H9 (cell line): ENCODE measurements at regions not wholly inside any gene's neighbourhood (a gene's known extent, or its start where the extent isn't known, plus 50 kb on each side); places are given as distances from the start of the nearest gene placed in this dataset.

Experiments used
- DNase-seq: peaks from one replicate; pipeline ENCODE4 v3.0.0-alpha.2; 2017
- H2AFZ ChIP-seq: one replicate; pipeline ENCODE4 v1.6.1; 2013; ENCODE audit warnings: mild to moderate bottlenecking, low read length, control low read depth, moderate library complexity
- H2AK5ac ChIP-seq: 2 replicates; pipeline ENCODE4 v1.6.1; 2013; ENCODE audit warnings: low read length, control low read depth, mixed read lengths; ENCODE audit not compliant: insufficient read length
- H2BK120ac ChIP-seq: one replicate; pipeline ENCODE4 v1.6.1; 2013; ENCODE audit warnings: low read depth, mild to moderate bottlenecking, low read length, control low read depth, inconsistent platforms; ENCODE audit not compliant: poor library complexity, severe bottlenecking
- H2BK12ac ChIP-seq: 2 replicates; pipeline ENCODE4 v1.6.1; 2013; ENCODE audit warnings: low read length, control low read depth, mixed read lengths, low read depth; ENCODE audit not compliant: insufficient read length
- H2BK15ac ChIP-seq: 2 replicates; pipeline ENCODE4 v1.6.1; 2013; ENCODE audit warnings: low read depth, low read length, control low read depth
- H2BK20ac ChIP-seq: one replicate; pipeline ENCODE4 v1.6.1; 2013; ENCODE audit warnings: low read depth, mild to moderate bottlenecking, low read length, control low read depth, inconsistent platforms; ENCODE audit not compliant: poor library complexity, severe bottlenecking
- H2BK5ac ChIP-seq: 2 replicates; pipeline ENCODE4 v1.6.1; 2013; ENCODE audit warnings: low read length, control low read depth, mixed read lengths; ENCODE audit not compliant: insufficient read length
- H3K14ac ChIP-seq: 2 replicates; pipeline ENCODE4 v1.6.1; 2013; ENCODE audit warnings: low read length, control low read depth; ENCODE audit not compliant: insufficient read depth
- H3K18ac ChIP-seq: 2 replicates; pipeline ENCODE4 v1.6.1; 2013; ENCODE audit warnings: low read depth, mild to moderate bottlenecking, mixed read lengths, low read length, control low read depth; ENCODE audit not compliant: insufficient read length
- H3K23ac ChIP-seq: 2 replicates; pipeline ENCODE4 v1.6.1; 2013; ENCODE audit warnings: low read length, control low read depth, mixed read lengths, low read depth; ENCODE audit not compliant: insufficient read length
- H3K23me2 ChIP-seq: 2 replicates; pipeline ENCODE4 v1.6.1; 2013; ENCODE audit warnings: low read depth, mild to moderate bottlenecking, mixed read lengths, low read length, control low read depth; ENCODE audit not compliant: insufficient read length, poor library complexity, severe bottlenecking
- H3K27ac ChIP-seq: 2 replicates; pipeline ENCODE4 v1.5.1; 2013; ENCODE audit warnings: low read length, control low read depth, mixed read lengths, low read depth; ENCODE audit not compliant: insufficient read length
- H3K27me3 ChIP-seq: 2 replicates; pipeline ENCODE4 v1.6.1; 2013; ENCODE audit warnings: low read length, control low read depth, inconsistent platforms; ENCODE audit not compliant: insufficient read depth
- H3K4ac ChIP-seq: 2 replicates; pipeline ENCODE4 v1.6.1; 2013; ENCODE audit warnings: low read depth, mild to moderate bottlenecking, control low read depth, inconsistent platforms, low read length, moderate library complexity
- H3K4me1 ChIP-seq: 2 replicates; pipeline ENCODE4 v1.6.1; 2013; ENCODE audit warnings: low read length, control low read depth, inconsistent platforms; ENCODE audit not compliant: insufficient read depth
- H3K4me2 ChIP-seq: 2 replicates; pipeline ENCODE4 v1.6.1; 2013; ENCODE audit warnings: low read length, control low read depth, mixed read lengths; ENCODE audit not compliant: insufficient read length, insufficient read depth
- H3K56ac ChIP-seq: 2 replicates; pipeline ENCODE4 v1.6.1; 2013; ENCODE audit warnings: low read depth, mild to moderate bottlenecking, mixed read lengths, low read length, control low read depth; ENCODE audit not compliant: insufficient read length
- H3K79me1 ChIP-seq: 2 replicates; pipeline ENCODE4 v1.6.1; 2013; ENCODE audit warnings: low read depth, mild to moderate bottlenecking, moderate library complexity, low read length, control low read depth, inconsistent platforms; ENCODE audit not compliant: insufficient read depth, poor library complexity, severe bottlenecking
- H3K79me2 ChIP-seq: 2 replicates; pipeline ENCODE4 v1.6.1; 2013; ENCODE audit warnings: low read length, control low read depth, inconsistent platforms; ENCODE audit not compliant: insufficient read depth
- H3K9ac ChIP-seq: 2 replicates; pipeline ENCODE4 v1.6.1; 2013; ENCODE audit warnings: low read length, control low read depth, mixed read lengths; ENCODE audit not compliant: insufficient read length; ENCODE audit errors: extremely low read depth
- H3K9me3 ChIP-seq: one replicate; pipeline ENCODE4 v1.6.1; 2013; ENCODE audit warnings: low read depth, low read length, inconsistent platforms; ENCODE audit not compliant: control insufficient read depth
- H3T11ph ChIP-seq: one replicate; pipeline ENCODE4 v1.6.1; 2013; ENCODE audit warnings: mild to moderate bottlenecking, low read length, control low read depth, inconsistent platforms
- H4K20me1 ChIP-seq: one replicate; pipeline ENCODE4 v1.6.1; 2013; ENCODE audit not compliant: control insufficient read depth, insufficient read length, insufficient read depth
- H4K5ac ChIP-seq: 2 replicates; pipeline ENCODE4 v1.6.1; 2013; ENCODE audit warnings: low read depth, mild to moderate bottlenecking, mixed read lengths, low read length, control low read depth; ENCODE audit not compliant: insufficient read length
- H4K8ac ChIP-seq: replicated peaks from 2 replicates; pipeline ENCODE4 v1.6.1; 2013; ENCODE audit warnings: low read length, control low read depth, mixed read lengths, low read depth; ENCODE audit not compliant: insufficient read length
- H4K91ac ChIP-seq: 2 replicates; pipeline ENCODE4 v1.6.1; 2013; ENCODE audit warnings: low read depth, mild to moderate bottlenecking, moderate library complexity, mixed read lengths, low read length, control low read depth; ENCODE audit not compliant: insufficient read length
- H3K27ac Mint-ChIP-seq, 3 experiments: 2 replicates in 2 of 3; 3 replicates in 1 of 3; pipeline ENCODE4 v1.8.0; 2020 to 2021; ENCODE audit warnings: mixed read lengths in 3 of 3, mild to moderate bottlenecking in 1 of 3, moderate library complexity in 1 of 3
- H3K27me3 Mint-ChIP-seq: 2 replicates; pipeline ENCODE4 v1.8.0; 2021; ENCODE audit warnings: low read depth, mild to moderate bottlenecking, moderate library complexity, mixed read lengths
- H3K36me3 Mint-ChIP-seq, 3 experiments: 2 replicates in 2 of 3; 3 replicates in 1 of 3; pipeline ENCODE4 v1.8.0; 2020 to 2021; ENCODE audit warnings: low read depth in 3 of 3, mixed read lengths in 3 of 3; ENCODE audit not compliant: insufficient read depth in 1 of 3
- H3K4me1 Mint-ChIP-seq, 2 experiments: 2 replicates each; pipeline ENCODE4 v1.8.0; 2020; ENCODE audit warnings: mixed read lengths in 2 of 2
- H3K4me3 Mint-ChIP-seq, 2 experiments: 2 replicates in 1 of 2; 3 replicates in 1 of 2; pipeline ENCODE4 v1.8.0; 2020 to 2021; ENCODE audit warnings: mild to moderate bottlenecking in 2 of 2, mixed read lengths in 2 of 2, moderate library complexity in 1 of 2
- H3K9me3 Mint-ChIP-seq, 2 experiments: 2 replicates in 1 of 2; 3 replicates in 1 of 2; pipeline ENCODE4 v1.8.0; 2020; ENCODE audit warnings: mild to moderate bottlenecking in 2 of 2, mixed read lengths in 2 of 2, moderate library complexity in 1 of 2
- CTCF ChIP-seq: fragments of 200-600 bp; sonication (generic); conservative IDR thresholded peaks from 3 replicates; pipeline ENCODE4 v1.8.0; 2021; ENCODE audit warnings: antibody characterized with exemption, mild to moderate bottlenecking
- WGBS: extraction: QIAGEN DNeasy Blood & Tissue Kit; methylation state at CpG from one replicate; pipeline ENCODE4 v1.1.7; 2013; ENCODE audit warnings: missing lambda C conversion rate, low lambda C conversion rate, mixed read lengths; ENCODE audit not compliant: insufficient read length; ENCODE audit errors: extremely low coverage; 5-methylcytosine and 5-hydroxymethylcytosine counted together

GRCh38 chr4:184950117-184950830, 68.0 kb upstream of the HELT start:
- Mint-ChIP-seq H3K9me3 (no peaks in the 10 kb centered on the region), H3K4me1 (no peaks in the 10 kb centered on the region), H3K36me3 (peaks cover 0 to 1% (median 0%) of the 10 kb centered on the region in 3 experiments; a peak in 1 of 7 replicates), H3K4me3 (no peak overlapping the region), H3K27ac (0 out of 7 replicates have a peak overlapping the region, but pooled peaks of 1 of the 3 experiments have one; percentile 19), H3K27me3 (peaks cover 6% of the 10 kb centered on the region)
- no peaks in the 10 kb centered on the region for H3K23me2 ChIP-seq
- H3K4me2 ChIP-seq: no peak overlapping the region
- no peak overlapping the region for H2AK5ac ChIP-seq
- H3K18ac ChIP-seq: no peak overlapping the region
- no CpG with 5 or more reads among the region's 9 CpGs for WGBS
- H3K4ac ChIP-seq: no peak overlapping the region
- H4K91ac ChIP-seq: no peak overlapping the region
- H3K56ac ChIP-seq: no peak overlapping the region
- no peaks in the 10 kb centered on the region for H3K27me3 ChIP-seq
- no peak overlapping the region for H2AFZ ChIP-seq
- H3K27ac ChIP-seq: no peak overlapping the region
- H4K5ac ChIP-seq: no peak overlapping the region
- H3K14ac ChIP-seq: no peak overlapping the region
- no peaks in the 10 kb centered on the region for H3K4me1 ChIP-seq
- no peaks in the 10 kb centered on the region for H3K9me3 ChIP-seq
- no peak overlapping the region for H2BK12ac ChIP-seq
- H2BK5ac ChIP-seq: no peak overlapping the region
- no peak overlapping the region for H2BK20ac ChIP-seq
- H2BK120ac ChIP-seq: no peak overlapping the region
- no peak overlapping the region for H4K8ac ChIP-seq
- TF ChIP-seq CTCF: no peak
- no peak overlapping the region for H3K9ac ChIP-seq
- no peak overlapping the region for H2BK15ac ChIP-seq
- H3K79me2 ChIP-seq: no peaks in the 10 kb centered on the region
- no peak for DNase-seq
- no peaks in the 10 kb centered on the region for H4K20me1 ChIP-seq
- H3T11ph ChIP-seq: no peak overlapping the region
- no peaks in the 10 kb centered on the region for H3K79me1 ChIP-seq
- H3K23ac ChIP-seq: no peak overlapping the region
